HepG2 (cell line): ENCODE measurements at regions not wholly inside any gene's neighbourhood (a gene's known extent, or its start where the extent isn't known, plus 50 kb on each side); places are given as distances from the start of the nearest gene placed in this dataset.

Experiments used
- ATAC-seq: fragments of 200-7000 bp; cut with Tn5 transposase; 3 replicates; pipeline ENCODE4 v1.9.1; 2020; ENCODE audit warnings: mild to moderate bottlenecking, moderate library complexity
- BruUV-seq: library from RNA; stranded (reverse); fragments of 400-500 nt; replicated peaks from 2 replicates; lab custom pipeline; 2021; lab: Mats Ljungman, UMichigan
- CTCF ChIA-PET: fragments of 300-600 bp; formaldehyde crosslinking; extraction: SDS; loops from one replicate; lab custom pipeline; 2021; ENCODE audit warnings: low total read pairs, inconsistent platforms, low intra/inter-chr PET ratio; lab: Yijun Ruan, JAX
- POLR2A ChIA-PET: fragments of 350-600 bp; sonication (Branson Sonifier 250); formaldehyde crosslinking; loops from one replicate; lab custom pipeline; 2020; ENCODE audit warnings: antibody characterized with exemption, inconsistent platforms; lab: Yijun Ruan, JAX
- DNase-seq: peaks from one replicate; pipeline ENCODE4 v3.0.0-alpha.2; 2015; ENCODE audit warnings: low spot score
- FAIRE-seq: peaks from 3 replicates; lab custom pipeline; 2011; peaks lifted over from hg19 to GRCh38; lab: Jason Lieb, UNC
- H2AFZ ChIP-seq: one replicate; pipeline ENCODE4 v1.6.1; 2011; ENCODE audit warnings: low read length, inconsistent platforms
- H3K27ac ChIP-seq: fragments of 300-600 bp; 3 replicates; pipeline ENCODE4 v1.8.0; 2011; ENCODE audit warnings: mixed run types, mild to moderate bottlenecking, mixed read lengths, low read length, inconsistent platforms; ENCODE audit not compliant: insufficient read depth; ENCODE audit errors: extremely low read length
- H3K27me3 ChIP-seq, 2 experiments: fragments of 200-600 bp in 1 of 2; 2 replicates in 1 of 2; 3 replicates in 1 of 2; pipeline versions ENCODE4 v1.6.0 to v1.8.0; 2011; ENCODE audit warnings: low read length in 2 of 2, mild to moderate bottlenecking in 2 of 2, moderate library complexity in 2 of 2, inconsistent platforms in 1 of 2; ENCODE audit not compliant: insufficient read depth in 2 of 2, control insufficient read depth in 1 of 2
- H3K36me3 ChIP-seq, 2 experiments: fragments of 200-600 bp in 1 of 2; replicated peaks in 1 of 2; 2 replicates in 1 of 2; 3 replicates in 1 of 2; pipeline versions ENCODE4 v1.5.1 to v1.8.0; 2011; ENCODE audit warnings: low read length in 2 of 2, inconsistent platforms in 1 of 2; ENCODE audit not compliant: insufficient read depth in 2 of 2, control insufficient read depth in 1 of 2
- H3K4me1 ChIP-seq: 2 replicates; pipeline ENCODE4 v1.5.1; 2012; ENCODE audit warnings: low read length, inconsistent platforms; ENCODE audit not compliant: insufficient read depth
- H3K4me2 ChIP-seq: 2 replicates; pipeline ENCODE4 v1.6.0; 2011; ENCODE audit warnings: low read depth, low read length, inconsistent platforms
- H3K4me3 ChIP-seq, 3 experiments: fragments of 200-600 bp in 1 of 3; sonication (generic), shearing (Covaris generic) in 1 of 3; replicated peaks in 1 of 3; 2 replicates each; pipeline ENCODE4 v1.5.1; 2011 to 2016; ENCODE audit warnings: low read length in 3 of 3, inconsistent platforms in 2 of 3, low read depth in 2 of 3, mild to moderate bottlenecking in 2 of 3, control low read depth in 1 of 3, mixed read lengths in 1 of 3; ENCODE audit not compliant: insufficient read depth in 1 of 3
- H3K79me2 ChIP-seq: one replicate; pipeline ENCODE4 v1.6.1; 2011; ENCODE audit warnings: low read length, inconsistent platforms; ENCODE audit not compliant: insufficient read depth
- H3K9ac ChIP-seq: 2 replicates; pipeline ENCODE4 v1.6.0; 2011; ENCODE audit warnings: mild to moderate bottlenecking, low read depth, low read length, inconsistent platforms; ENCODE audit not compliant: insufficient read depth
- H3K9me3 ChIP-seq: 2 replicates; pipeline ENCODE4 v1.5.1; 2012; ENCODE audit warnings: mild to moderate bottlenecking, low read length
- H4K20me1 ChIP-seq: 2 replicates; pipeline ENCODE4 v1.6.0; 2011; ENCODE audit warnings: inconsistent platforms, mild to moderate bottlenecking, low read length, moderate library complexity; ENCODE audit not compliant: insufficient read depth
- CENPBD1 ChIP-seq: sonication (generic); formaldehyde crosslinking; IDR thresholded peaks from 2 replicates; pipeline ENCODE4 v1.8.0; 2022; ENCODE audit warnings: missing genetic modification reagents, low read depth, mild to moderate bottlenecking, borderline replicate concordance
- EHMT2 ChIP-seq: fragments of 200-600 bp; sonication (generic); IDR thresholded peaks from 2 replicates; pipeline ENCODE4 v1.7.0; 2017; ENCODE audit warnings: antibody characterized with exemption, low read depth, low read length, borderline replicate concordance
- GLMP ChIP-seq: sonication (generic); formaldehyde crosslinking; IDR thresholded peaks from 2 replicates; pipeline ENCODE4 v1.9.0; 2021; ENCODE audit warnings: missing genetic modification reagents, mild to moderate bottlenecking, borderline replicate concordance
- HMG20A ChIP-seq: IDR thresholded peaks from 2 replicates; pipeline ENCODE4 v1.6.1; 2016; ENCODE audit warnings: borderline replicate concordance
- HOXA9 ChIP-seq: sonication (generic); formaldehyde crosslinking; IDR thresholded peaks from 2 replicates; pipeline ENCODE4 v1.8.1; 2022; ENCODE audit warnings: missing genetic modification reagents, mild to moderate bottlenecking, moderate library complexity, borderline replicate concordance
- HOXD1 ChIP-seq: sonication (generic); formaldehyde crosslinking; IDR thresholded peaks from 2 replicates; pipeline ENCODE4 v1.5.0; 2020; ENCODE audit warnings: missing genetic modification reagents
- JARID2 ChIP-seq: sonication (generic); formaldehyde crosslinking; IDR thresholded peaks from 2 replicates; pipeline ENCODE4 v1.8.1; 2023; ENCODE audit warnings: missing genetic modification reagents, inconsistent platforms; ENCODE audit not compliant: insufficient replicate concordance
- MAFK ChIP-seq, 2 experiments: IDR thresholded peaks in 1 of 2; conservative IDR thresholded peaks in 1 of 2; 2 replicates each; pipeline ENCODE4 v1.6.1; 2011; ENCODE audit warnings: improper control_type of control experiment in 2 of 2, low read length in 2 of 2
- SALL1 ChIP-seq: sonication (generic); formaldehyde crosslinking; IDR thresholded peaks from 2 replicates; pipeline ENCODE4 v1.8.0; 2022; ENCODE audit warnings: mild to moderate bottlenecking, missing genetic modification reagents
- SMAD9 ChIP-seq: sonication (generic); formaldehyde crosslinking; IDR thresholded peaks from 2 replicates; pipeline ENCODE4 v1.5.1; 2020; ENCODE audit warnings: mild to moderate bottlenecking, missing genetic modification reagents
- SMC3 ChIP-seq: IDR thresholded peaks from 2 replicates; pipeline ENCODE4 v1.6.1; 2011; ENCODE audit warnings: low read length, improper control_type of control experiment
- SOX6 ChIP-seq, 2 experiments: fragments of 450-650 bp in 1 of 2; sonication (generic) in 1 of 2; formaldehyde crosslinking in 1 of 2; IDR thresholded peaks; 2 replicates each; pipeline versions ENCODE4 v1.4.0 to v1.6.1; 2017 to 2020; ENCODE audit warnings: antibody characterized with exemption in 1 of 2, mild to moderate bottlenecking in 1 of 2, missing genetic modification reagents in 1 of 2
- SP4 ChIP-seq: sonication (generic); formaldehyde crosslinking; IDR thresholded peaks from 2 replicates; pipeline ENCODE4 v1.8.1; 2023; ENCODE audit warnings: mild to moderate bottlenecking, missing genetic modification reagents
- SP5 ChIP-seq: IDR thresholded peaks from 2 replicates; pipeline ENCODE4 v1.6.1; 2016; ENCODE audit warnings: low read depth, borderline replicate concordance
- ZBTB38 ChIP-seq: sonication (generic); formaldehyde crosslinking; IDR thresholded peaks from 2 replicates; pipeline ENCODE4 v1.5.1; 2020; ENCODE audit warnings: mild to moderate bottlenecking, missing genetic modification reagents
- ZFP37 ChIP-seq: sonication (generic); formaldehyde crosslinking; IDR thresholded peaks from 2 replicates; pipeline ENCODE4 v1.4.0; 2020; ENCODE audit warnings: missing genetic modification reagents, borderline replicate concordance
- ZNF207 ChIP-seq: fragments of 450-650 bp; IDR thresholded peaks from 2 replicates; pipeline ENCODE4 v1.6.1; 2016; ENCODE audit warnings: antibody characterized with exemption, borderline replicate concordance
- ZNF431 ChIP-seq: sonication (generic); formaldehyde crosslinking; IDR thresholded peaks from 2 replicates; pipeline ENCODE4 v1.9.0; 2022; ENCODE audit warnings: missing genetic modification reagents, low read depth, mild to moderate bottlenecking, borderline replicate concordance
- ZNF589 ChIP-seq: sonication (generic); formaldehyde crosslinking; conservative IDR thresholded peaks from 2 replicates; pipeline ENCODE4 v1.8.0; 2022; ENCODE audit warnings: mild to moderate bottlenecking, moderate library complexity, missing genetic modification reagents
- ZNF678 ChIP-seq: sonication (generic); formaldehyde crosslinking; IDR thresholded peaks from 2 replicates; pipeline ENCODE4 v1.4.0; 2020; ENCODE audit warnings: mild to moderate bottlenecking, missing genetic modification reagents
- ZNF703 ChIP-seq: sonication (generic); formaldehyde crosslinking; IDR thresholded peaks from 2 replicates; pipeline ENCODE4 v1.5.1; 2020; ENCODE audit warnings: missing genetic modification reagents, mild to moderate bottlenecking, moderate library complexity, borderline replicate concordance
- ZNF891 ChIP-seq: sonication (generic); formaldehyde crosslinking; IDR thresholded peaks from 2 replicates; pipeline ENCODE4 v1.5.0; 2020; ENCODE audit warnings: mild to moderate bottlenecking, missing genetic modification reagents
- in situ Hi-C: cut with HindIII; loops from 2 replicates; pipeline ENCODE4 v1.10.0; 2017; ENCODE audit warnings: low pct_unique_long_range_greater_than_20kb; ENCODE audit not compliant: extremely low pct_ligation_motif_present
- intact Hi-C: fragments of 100-400 bp; cut with micrococcal nuclease; formaldehyde crosslinking; loops from one replicate; pipeline ENCODE4 v1.10.0; 2022; ENCODE audit not compliant: unreplicated experiment
- TF ChIP-seq, protein P1 (sequence below): IDR thresholded peaks from 2 replicates; pipeline ENCODE4 v1.6.1; 2018; ENCODE audit warnings: missing genetic modification reagents, mild to moderate bottlenecking, missing compliant biosample characterization
- TF ChIP-seq, protein P2 (sequence below): sonication (generic); formaldehyde crosslinking; IDR thresholded peaks from 2 replicates; pipeline ENCODE4 v1.8.0; 2022; ENCODE audit warnings: mild to moderate bottlenecking, missing genetic modification reagents, moderate library complexity

DNA sequence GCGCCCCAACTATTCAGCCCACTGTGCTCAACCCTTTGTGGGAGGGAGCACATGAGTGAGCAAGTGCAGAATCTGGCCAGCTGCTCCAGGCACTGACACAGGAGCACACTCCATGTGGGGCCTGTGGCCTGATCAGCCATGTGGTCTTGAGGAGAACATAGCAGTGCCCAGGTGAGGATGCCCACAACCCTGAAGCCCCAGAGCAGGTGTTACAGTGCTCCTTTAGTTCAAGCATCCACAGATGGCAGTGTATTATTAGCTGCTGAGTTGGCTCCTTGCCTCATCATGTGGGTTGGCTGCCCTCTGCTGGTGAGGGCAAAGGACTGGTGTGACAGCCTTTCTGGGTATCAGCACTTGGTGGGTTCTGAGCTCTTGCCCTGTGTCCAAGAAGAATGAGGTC lies 1588.2 kb downstream of the SI start (continued):
- no peak for TF ChIP-seq SOX6 (IDR thresholded peaks at IDR 0.05)
- TF ChIP-seq SOX6 (CRISPR knock-in tag; IDR thresholded peaks at IDR 0.05): no peak
- no peak for TF ChIP-seq SP5 (CRISPR knock-in tag)
- TF ChIP-seq, protein P1, sequence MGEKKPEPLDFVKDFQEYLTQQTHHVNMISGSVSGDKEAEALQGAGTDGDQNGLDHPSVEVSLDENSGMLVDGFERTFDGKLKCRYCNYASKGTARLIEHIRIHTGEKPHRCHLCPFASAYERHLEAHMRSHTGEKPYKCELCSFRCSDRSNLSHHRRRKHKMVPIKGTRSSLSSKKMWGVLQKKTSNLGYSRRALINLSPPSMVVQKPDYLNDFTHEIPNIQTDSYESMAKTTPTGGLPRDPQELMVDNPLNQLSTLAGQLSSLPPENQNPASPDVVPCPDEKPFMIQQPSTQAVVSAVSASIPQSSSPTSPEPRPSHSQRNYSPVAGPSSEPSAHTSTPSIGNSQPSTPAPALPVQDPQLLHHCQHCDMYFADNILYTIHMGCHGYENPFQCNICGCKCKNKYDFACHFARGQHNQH (CRISPR knock-in tag): no peak
- no peak for TF ChIP-seq ZNF703
- peak; percentile 81 for TF ChIP-seq SMC3
- no peak for TF ChIP-seq ZBTB38 (CRISPR knock-in tag)
- no peak for TF ChIP-seq GLMP
- TF ChIP-seq SP4 (CRISPR knock-in tag): no peak
- TF ChIP-seq MAFK (conservative IDR thresholded peaks at IDR 0.05 in 1 of 2, IDR thresholded peaks at IDR 0.05 in 1 of 2; ENCODE audit: low read length in 2 of 2): peak; percentile 48 to 54; a peak in 3 of 4 replicates
- TF ChIP-seq SMAD9 (CRISPR knock-in tag): no peak
- TF ChIP-seq SALL1 (CRISPR knock-in tag): peak; percentile 26; the same call in 1 of the 2 replicates
- TF ChIP-seq ZNF207: no peak
- TF ChIP-seq ZNF891 (CRISPR knock-in tag): no peak

GRCh38 chr3:163482695-163483094 lies 1595.6 kb downstream of the SI start:
- Histone ChIP-seq H2AFZ (no peak overlapping the region), H3K79me2 (no peaks in the 10 kb centered on the region), H3K9ac (no peak overlapping the region), H3K9me3 (no peaks in the 10 kb centered on the region), H3K27ac (no peak overlapping the region), H3K4me3 (no peak overlapping the region), H4K20me1 (no peaks in the 10 kb centered on the region), H3K36me3 (no peaks in the 10 kb centered on the region), H3K4me2 (no peak overlapping the region), H3K27me3 (no peaks in the 10 kb centered on the region), H3K4me1 (no peaks in the 10 kb centered on the region)
- no peak for FAIRE-seq
- intact Hi-C loops (no loop called here), in situ Hi-C loops (loop anchor here (25.0 kb wide), 1 partner anchor 1920 kb away; no protein-coding TSS in a partner anchor)
- ATAC-seq: no peak
- ChIA-PET POLR2A (no interaction called here), CTCF (no interaction called here)
- no peak for DNase-seq
- no TSS peak for BruUV-seq
- TF ChIP-seq HOXD1 (CRISPR knock-in tag) (no peak), ZNF431 (CRISPR knock-in tag) (no peak), ZNF589 (CRISPR knock-in tag) (no peak), EHMT2 (no peak), CENPBD1 (CRISPR knock-in tag) (no peak), HMG20A (CRISPR knock-in tag) (no peak), HOXA9 (no peak), ZNF678 (CRISPR knock-in tag) (no peak), JARID2 (CRISPR knock-in tag) (no peak), ZFP37 (CRISPR knock-in tag) (no peak)
- TF ChIP-seq, protein P2, sequence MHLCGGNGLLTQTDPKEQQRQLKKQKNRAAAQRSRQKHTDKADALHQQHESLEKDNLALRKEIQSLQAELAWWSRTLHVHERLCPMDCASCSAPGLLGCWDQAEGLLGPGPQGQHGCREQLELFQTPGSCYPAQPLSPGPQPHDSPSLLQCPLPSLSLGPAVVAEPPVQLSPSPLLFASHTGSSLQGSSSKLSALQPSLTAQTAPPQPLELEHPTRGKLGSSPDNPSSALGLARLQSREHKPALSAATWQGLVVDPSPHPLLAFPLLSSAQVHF (CRISPR knock-in tag): no peak
